ENCODE measurements at regions not wholly inside any gene's neighbourhood (a gene's known extent, or its start where the extent isn't known, plus 50 kb on each side); places are given as distances from the start of the nearest gene placed in this dataset.

- no peak for TF ChIP-seq POLR2A (IDR thresholded peaks at IDR 0.05; ENCODE audit: low read length)
- TF ChIP-seq CBX8 (IDR thresholded peaks at IDR 0.05) = no peak
- no peak for TF ChIP-seq CTCF (IDR thresholded peaks at IDR 0.05)
- TF ChIP-seq NR3C1 (IDR thresholded peaks at IDR 0.05) = no peak
- TF ChIP-seq, protein P1, sequence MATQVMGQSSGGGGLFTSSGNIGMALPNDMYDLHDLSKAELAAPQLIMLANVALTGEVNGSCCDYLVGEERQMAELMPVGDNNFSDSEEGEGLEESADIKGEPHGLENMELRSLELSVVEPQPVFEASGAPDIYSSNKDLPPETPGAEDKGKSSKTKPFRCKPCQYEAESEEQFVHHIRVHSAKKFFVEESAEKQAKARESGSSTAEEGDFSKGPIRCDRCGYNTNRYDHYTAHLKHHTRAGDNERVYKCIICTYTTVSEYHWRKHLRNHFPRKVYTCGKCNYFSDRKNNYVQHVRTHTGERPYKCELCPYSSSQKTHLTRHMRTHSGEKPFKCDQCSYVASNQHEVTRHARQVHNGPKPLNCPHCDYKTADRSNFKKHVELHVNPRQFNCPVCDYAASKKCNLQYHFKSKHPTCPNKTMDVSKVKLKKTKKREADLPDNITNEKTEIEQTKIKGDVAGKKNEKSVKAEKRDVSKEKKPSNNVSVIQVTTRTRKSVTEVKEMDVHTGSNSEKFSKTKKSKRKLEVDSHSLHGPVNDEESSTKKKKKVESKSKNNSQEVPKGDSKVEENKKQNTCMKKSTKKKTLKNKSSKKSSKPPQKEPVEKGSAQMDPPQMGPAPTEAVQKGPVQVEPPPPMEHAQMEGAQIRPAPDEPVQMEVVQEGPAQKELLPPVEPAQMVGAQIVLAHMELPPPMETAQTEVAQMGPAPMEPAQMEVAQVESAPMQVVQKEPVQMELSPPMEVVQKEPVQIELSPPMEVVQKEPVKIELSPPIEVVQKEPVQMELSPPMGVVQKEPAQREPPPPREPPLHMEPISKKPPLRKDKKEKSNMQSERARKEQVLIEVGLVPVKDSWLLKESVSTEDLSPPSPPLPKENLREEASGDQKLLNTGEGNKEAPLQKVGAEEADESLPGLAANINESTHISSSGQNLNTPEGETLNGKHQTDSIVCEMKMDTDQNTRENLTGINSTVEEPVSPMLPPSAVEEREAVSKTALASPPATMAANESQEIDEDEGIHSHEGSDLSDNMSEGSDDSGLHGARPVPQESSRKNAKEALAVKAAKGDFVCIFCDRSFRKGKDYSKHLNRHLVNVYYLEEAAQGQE (IDR thresholded peaks at IDR 0.05) = no peak
- TF ChIP-seq EP300 (IDR thresholded peaks at IDR 0.05) = no peak
Observed at GRCh38 chr5:61635271-61635670, 303.2 kb downstream of the ZSWIM6 start.
